GM06990 (cell line): ENCODE measurements at regions not wholly inside any gene's neighbourhood (a gene's known extent, or its start where the extent isn't known, plus 50 kb on each side); places are given as distances from the start of the nearest gene placed in this dataset.
"Not testable (repeated sequence)": the region's sequence is repeated elsewhere in the genome, so short reads cannot be mapped to it uniquely, and the experiment has no call there.

Experiments used
- DNase-seq: peaks from one replicate; pipeline ENCODE4 v3.0.0-alpha.2; 2011; ENCODE audit not compliant: insufficient read length; ENCODE audit errors: extremely low read depth
- H3K27me3 ChIP-seq: replicated peaks from 2 replicates; pipeline ENCODE4 v1.6.0; 2011; ENCODE audit warnings: low read length; ENCODE audit not compliant: control insufficient read depth, insufficient read depth
- H3K36me3 ChIP-seq: 2 replicates; pipeline ENCODE4 v1.5.1; 2011; ENCODE audit warnings: low read length; ENCODE audit not compliant: control insufficient read depth, insufficient read depth
- H3K4me3 ChIP-seq: replicated peaks from 2 replicates; pipeline ENCODE4 v1.5.1; 2011; ENCODE audit warnings: low read depth, mild to moderate bottlenecking, control low read depth, low read length
- TF ChIP-seq, protein P1 (sequence below): IDR thresholded peaks from 2 replicates; pipeline ENCODE4 v1.5.1; 2011; ENCODE audit warnings: low read length, control low read depth, mild to moderate bottlenecking, inconsistent platforms; ENCODE audit not compliant: insufficient read depth, poor library complexity, severe bottlenecking

- TF ChIP-seq, protein P1, sequence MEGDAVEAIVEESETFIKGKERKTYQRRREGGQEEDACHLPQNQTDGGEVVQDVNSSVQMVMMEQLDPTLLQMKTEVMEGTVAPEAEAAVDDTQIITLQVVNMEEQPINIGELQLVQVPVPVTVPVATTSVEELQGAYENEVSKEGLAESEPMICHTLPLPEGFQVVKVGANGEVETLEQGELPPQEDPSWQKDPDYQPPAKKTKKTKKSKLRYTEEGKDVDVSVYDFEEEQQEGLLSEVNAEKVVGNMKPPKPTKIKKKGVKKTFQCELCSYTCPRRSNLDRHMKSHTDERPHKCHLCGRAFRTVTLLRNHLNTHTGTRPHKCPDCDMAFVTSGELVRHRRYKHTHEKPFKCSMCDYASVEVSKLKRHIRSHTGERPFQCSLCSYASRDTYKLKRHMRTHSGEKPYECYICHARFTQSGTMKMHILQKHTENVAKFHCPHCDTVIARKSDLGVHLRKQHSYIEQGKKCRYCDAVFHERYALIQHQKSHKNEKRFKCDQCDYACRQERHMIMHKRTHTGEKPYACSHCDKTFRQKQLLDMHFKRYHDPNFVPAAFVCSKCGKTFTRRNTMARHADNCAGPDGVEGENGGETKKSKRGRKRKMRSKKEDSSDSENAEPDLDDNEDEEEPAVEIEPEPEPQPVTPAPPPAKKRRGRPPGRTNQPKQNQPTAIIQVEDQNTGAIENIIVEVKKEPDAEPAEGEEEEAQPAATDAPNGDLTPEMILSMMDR, result no peak
- DNase-seq, result no peak
Observed at GRCh38 chrX:129000018-129000417, 523.3 kb downstream of the SMARCA1 start.

DNA sequence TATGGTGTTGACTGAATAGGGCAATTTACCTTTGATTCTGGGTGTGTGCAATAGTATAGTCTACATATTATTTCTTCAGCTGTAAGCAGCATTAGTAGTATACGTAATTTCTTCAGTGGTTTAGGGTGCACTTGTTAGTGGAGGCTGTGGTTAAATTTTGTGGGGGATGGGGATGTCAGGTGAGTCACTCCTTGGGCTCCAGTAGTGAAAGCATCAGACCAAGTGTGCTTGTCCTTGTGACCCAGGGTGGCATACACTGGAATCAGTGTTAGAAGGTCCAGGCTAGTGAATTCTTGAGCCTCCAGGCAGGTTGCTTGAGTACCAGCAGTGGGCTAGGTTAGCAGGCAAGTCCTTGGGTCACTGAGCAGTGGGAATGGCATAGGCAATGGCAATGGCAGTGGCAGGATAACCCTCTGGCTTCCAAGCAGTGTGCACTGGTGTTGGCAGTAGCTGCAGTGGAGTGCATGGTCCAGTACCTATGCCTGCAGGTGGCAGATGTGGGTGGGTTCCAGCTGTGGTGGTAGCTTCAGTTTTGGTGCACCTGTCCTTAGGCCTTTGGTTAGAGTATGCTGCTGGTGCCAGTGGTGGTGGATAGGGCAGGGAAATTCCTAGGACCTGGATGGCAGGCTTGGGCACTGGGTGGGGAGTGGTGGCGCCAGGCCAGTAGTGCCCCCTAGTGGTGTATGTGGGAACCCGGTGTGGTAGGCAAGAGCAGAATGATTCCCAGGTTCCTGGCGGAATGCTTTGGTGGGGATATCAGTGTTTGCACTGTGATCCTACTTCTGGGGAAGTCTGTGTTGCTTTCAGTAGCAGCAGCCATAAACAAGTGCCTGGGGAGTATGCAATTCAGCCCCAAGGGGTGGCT lies 531.0 kb downstream of the SMARCA1 start:
- Histone ChIP-seq H3K4me3 (no peak overlapping the region), H3K36me3 (no peaks in the 10 kb centered on the region), H3K27me3 (no peaks in the 10 kb centered on the region)
- TF ChIP-seq, protein P1, result no peak
- DNase-seq, result no peak

More at GRCh38 chrX:129000018-129000417, 523.3 kb downstream of the SMARCA1 start:
- no peaks in the 10 kb centered on the region for H3K36me3 ChIP-seq
- no peak overlapping the region for H3K4me3 ChIP-seq
- no peaks in the 10 kb centered on the region for H3K27me3 ChIP-seq

- TF ChIP-seq, protein P1, result peak; percentile 73
- Histone ChIP-seq H3K27me3 (no peaks in the 10 kb centered on the region), H3K4me3 (no peak overlapping the region), H3K36me3 (no peaks in the 10 kb centered on the region)
- DNase-seq, result peak; percentile 0
Observed at GRCh38 chrX:128975745-128976144, 547.5 kb downstream of the SMARCA1 start.

- Histone ChIP-seq H3K4me3 (no peak overlapping the region), H3K36me3 (no peaks in the 10 kb centered on the region), H3K27me3 (no peaks in the 10 kb centered on the region)
- no peak for DNase-seq
- TF ChIP-seq, protein P1, result no peak
Observed at GRCh38 chrX:128973033-128973432, 550.3 kb downstream of the SMARCA1 start.

GRCh38 chrX:128961290-128961689 lies 562.0 kb downstream of the SMARCA1 start:
- Histone ChIP-seq H3K27me3 (no peaks in the 10 kb centered on the region), H3K4me3 (no peak overlapping the region), H3K36me3 (no peaks in the 10 kb centered on the region)
- TF ChIP-seq, protein P1, result no peak
- DNase-seq, result no peak

DNA sequence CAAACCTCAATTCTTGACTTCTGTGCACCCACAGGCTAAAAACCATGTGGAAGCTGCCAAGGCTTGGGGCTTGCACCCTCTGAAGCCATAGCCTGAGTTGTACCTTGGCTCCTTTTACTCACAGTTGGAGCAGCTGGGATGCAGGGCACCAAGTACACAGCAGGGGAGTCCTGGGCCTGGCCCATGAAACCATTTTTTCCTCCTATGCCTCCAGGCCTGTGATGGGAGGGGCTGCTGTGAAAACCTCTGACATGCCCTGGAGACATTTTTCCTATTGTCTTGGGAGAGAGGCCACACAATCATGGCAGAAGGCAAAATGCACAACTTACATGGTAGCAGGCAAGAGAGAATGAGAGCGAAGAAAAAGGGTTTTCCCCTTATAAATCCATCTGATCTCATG lies 568.6 kb downstream of the SMARCA1 start:
- not testable (repeated sequence) for H3K4me3 ChIP-seq, DNase-seq, H3K27me3 ChIP-seq, H3K36me3 ChIP-seq
